ENCODE measurements at regions not wholly inside any gene's neighbourhood (a gene's known extent, or its start where the extent isn't known, plus 50 kb on each side); places are given as distances from the start of the nearest gene placed in this dataset.
A peak's percentile ranks its signal among the peaks of the same experiment; 100 is the strongest.

DNA sequence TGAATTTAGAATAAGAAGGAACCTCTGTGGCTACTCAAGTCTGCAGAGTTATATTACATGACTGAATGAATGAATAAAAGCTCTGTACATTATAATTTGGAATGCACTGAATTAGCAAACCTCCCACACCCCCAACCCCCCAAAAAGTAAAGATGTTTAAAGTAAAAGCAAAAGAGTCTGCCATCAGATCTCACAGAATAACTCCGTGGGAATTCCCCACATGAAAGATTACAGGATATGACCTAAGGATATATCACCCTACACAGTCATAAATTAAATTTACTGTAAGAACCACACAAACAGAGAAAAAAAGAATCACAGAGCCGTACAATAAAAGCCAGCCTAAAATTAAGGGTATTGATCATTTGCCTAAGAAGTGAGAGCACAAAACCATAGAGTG is 587.3 kb downstream of the PTPRC start:
- intact Hi-C loops (cut with DNase I) = no loop called here
- Histone ChIP-seq H3K27ac (no peak overlapping the region), H3K4me1 (no peaks in the 10 kb centered on the region), H3K4me3 (no peak overlapping the region), H3K9me3 (no peaks in the 10 kb centered on the region), H3K27me3 (no peaks in the 10 kb centered on the region), H3K36me3 (no peaks in the 10 kb centered on the region)
- DNase-seq = no peak
- no peak for FAIRE-seq
- TF ChIP-seq CTCF (IDR thresholded peaks at IDR 0.05) = no peak
- ATAC-seq = no peak
- 27 to 37% methylated on average over 2 of the region's 2 CpGs for WGBS, 2 donors

DNA sequence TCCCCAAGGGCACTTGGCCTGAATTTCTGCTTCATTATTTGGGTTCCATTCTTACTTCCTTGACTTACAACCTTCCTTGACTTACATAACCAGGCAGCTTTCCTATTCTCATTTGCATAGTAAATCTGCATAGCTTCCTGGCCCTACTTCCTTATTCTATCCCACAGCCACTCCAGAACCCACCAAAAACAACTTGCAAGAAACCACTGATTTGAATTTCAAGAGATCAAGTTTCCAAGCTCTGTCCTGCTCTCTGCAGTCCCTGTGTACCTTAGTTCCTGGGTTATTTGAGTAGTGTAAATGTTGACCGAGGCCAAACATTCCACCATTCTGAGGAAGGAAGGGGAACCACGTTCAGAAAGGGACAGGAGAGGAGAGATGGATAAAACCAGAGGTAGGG is 603.3 kb downstream of the PTPRC start:
- Histone ChIP-seq H3K9me3 (no peaks in the 10 kb centered on the region), H3K27ac (no peak overlapping the region), H3K36me3 (no peaks in the 10 kb centered on the region), H3K4me1 (no peaks in the 10 kb centered on the region), H3K27me3 (no peaks in the 10 kb centered on the region), H3K4me3 (no peak overlapping the region)
- TF ChIP-seq CTCF (IDR thresholded peaks at IDR 0.05) = no peak
- intact Hi-C loops (cut with DNase I) = no loop called here
- DNase-seq (no peak), ATAC-seq (no peak), FAIRE-seq (no peak)
- 36 to 44% methylated on average over 2 of the region's 2 CpGs for WGBS, 2 donors

- Histone ChIP-seq H3K4me3 (no peak overlapping the region), H3K36me3 (no peaks in the 10 kb centered on the region), H3K27ac (no peak overlapping the region), H3K27me3 (no peaks in the 10 kb centered on the region), H3K4me1 (no peaks in the 10 kb centered on the region), H3K9me3 (no peaks in the 10 kb centered on the region)
- TF ChIP-seq CTCF (IDR thresholded peaks at IDR 0.05) = no peak
- 75 to 78% methylated on average over 2 of the region's 2 CpGs for WGBS, 2 donors
- intact Hi-C loops (cut with DNase I) = no loop called here
- no peak for ATAC-seq
- no peak for FAIRE-seq
- peak in 1 of 6 donors; percentile 16 for DNase-seq
These were observed 603.8 kb downstream of the PTPRC start for GRCh38 chr1:199242601-199243000.

GRCh38 chr1:199243423-199244061 is 604.7 kb downstream of the PTPRC start:
- FAIRE-seq (no peak), DNase-seq (peak in 2 of 6 donors; percentile 24 to 62), ATAC-seq (peak in 3 of 4 donors; percentile 66 to 68 (median 67))
- no peaks in the 10 kb centered on the region for H3K27me3 ChIP-seq
- H3K9me3 ChIP-seq = no peaks in the 10 kb centered on the region
- intact Hi-C loops (cut with DNase I) = no loop called here
- no peaks in the 10 kb centered on the region for H3K4me1 ChIP-seq
- no peak overlapping the region for H3K4me3 ChIP-seq
- WGBS, 2 donors = 82 to 87% methylated on average over 11 of the region's 11 CpGs
- no peak for TF ChIP-seq CTCF (IDR thresholded peaks at IDR 0.05)
- H3K27ac ChIP-seq = no peak overlapping the region
- no peaks in the 10 kb centered on the region for H3K36me3 ChIP-seq

- intact Hi-C loops (cut with DNase I) = no loop called here
- no peak overlapping the region for H3K27ac ChIP-seq
- no peaks in the 10 kb centered on the region for H3K36me3 ChIP-seq
- H3K27me3 ChIP-seq = no peaks in the 10 kb centered on the region
- no peaks in the 10 kb centered on the region for H3K9me3 ChIP-seq
- no peak for TF ChIP-seq CTCF (IDR thresholded peaks at IDR 0.05)
- DNase-seq = no peak
- no peak for FAIRE-seq
- H3K4me1 ChIP-seq = no peaks in the 10 kb centered on the region
- no peak overlapping the region for H3K4me3 ChIP-seq
- WGBS, 2 donors = 39 to 45% methylated on average over 3 of the region's 3 CpGs
- no peak for ATAC-seq
These were observed 607.1 kb downstream of the PTPRC start for GRCh38 chr1:199245946-199246345.
